GM19238 (cell line): ENCODE measurements at regions not wholly inside any gene's neighbourhood (a gene's known extent, or its start where the extent isn't known, plus 50 kb on each side); places are given as distances from the start of the nearest gene placed in this dataset.

Experiments
- DNase-seq: peaks from one replicate; pipeline ENCODE4 v3.0.0; 2011; ENCODE audit warnings: low spot score; ENCODE audit not compliant: insufficient read length

DNA sequence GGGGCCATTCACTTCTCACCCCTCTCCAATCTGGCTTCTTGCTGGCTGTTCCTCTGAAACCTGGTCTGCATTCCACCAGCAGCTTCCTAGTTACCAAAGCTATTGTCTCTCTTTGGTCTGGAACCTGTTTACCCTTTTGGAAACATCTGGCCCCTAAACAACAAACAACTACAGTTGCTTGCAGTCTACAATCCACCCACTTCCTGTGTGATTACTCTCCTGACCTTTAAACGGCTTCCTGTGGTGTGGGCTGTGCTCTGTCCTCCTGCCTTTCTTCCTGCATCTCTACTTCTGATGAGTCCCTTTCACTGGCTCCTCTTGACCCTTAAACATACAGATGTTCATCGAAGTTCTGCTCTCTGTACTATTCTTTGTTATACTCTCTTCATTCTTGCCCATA lies 303.8 kb downstream of the TDRD15 start:
- DNase-seq, result no peak

- DNase-seq, result no peak
These were observed 305.0 kb downstream of the TDRD15 start for GRCh38 chr2:21428754-21429153.

GRCh38 chr2:21429747-21430146 lies 306.0 kb downstream of the TDRD15 start:
- no peak for DNase-seq

DNA sequence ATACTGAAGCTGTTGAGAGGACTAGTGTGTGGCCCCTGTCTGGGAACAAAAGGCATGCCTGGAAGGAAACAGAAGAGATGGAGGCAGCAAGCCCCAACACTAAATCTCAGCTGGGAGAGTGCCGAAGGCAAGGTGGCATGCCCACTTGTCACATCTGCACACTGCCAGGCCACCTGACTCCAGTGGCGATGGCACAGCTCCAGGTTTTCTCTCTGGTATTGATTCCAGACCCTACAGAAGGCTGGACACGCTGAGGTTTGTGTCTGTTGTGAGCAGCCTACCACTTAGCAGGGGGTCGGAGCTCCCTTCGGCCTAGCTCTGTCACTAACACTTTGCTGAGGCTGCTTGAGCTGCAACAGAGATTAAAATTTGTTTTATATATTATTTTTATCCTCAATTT lies 307.3 kb downstream of the TDRD15 start:
- no peak for DNase-seq

GRCh38 chr2:21438949-21439348 lies 315.2 kb downstream of the TDRD15 start:
- no peak for DNase-seq

GRCh38 chr2:21441442-21441841 lies 317.7 kb downstream of the TDRD15 start:
- DNase-seq, result no peak

DNA sequence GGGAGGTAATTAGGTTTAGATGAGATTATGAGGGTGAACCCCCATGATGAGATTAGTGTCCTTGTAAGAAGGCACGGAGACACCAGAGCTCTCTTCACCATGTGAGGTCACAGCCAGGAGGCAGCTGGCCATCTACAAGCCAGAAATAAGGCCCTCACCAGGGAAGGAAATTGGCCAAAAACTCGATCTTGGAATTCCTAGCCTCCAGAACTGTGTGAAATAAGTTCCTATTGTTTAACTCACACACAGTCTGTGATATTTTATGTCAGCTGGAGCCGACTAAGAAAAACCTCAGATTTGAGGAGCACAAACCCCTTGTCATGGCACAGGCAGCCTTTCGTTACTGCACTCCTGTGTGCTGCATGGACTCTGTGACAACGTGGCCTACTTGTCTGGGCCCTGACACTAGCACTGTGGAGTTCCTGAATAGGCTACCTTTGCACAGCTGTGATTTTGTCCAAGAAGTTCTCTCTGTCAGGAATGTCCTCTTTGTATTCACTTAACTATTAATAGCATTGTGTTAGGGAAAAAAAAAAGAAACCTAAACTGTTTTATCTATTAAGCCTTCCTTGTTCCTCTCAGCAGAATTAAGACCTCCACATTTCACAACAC lies 319.8 kb downstream of the TDRD15 start:
- DNase-seq, result no peak

GRCh38 chr2:21449881-21450280 lies 326.1 kb downstream of the TDRD15 start:
- DNase-seq, result no peak

DNA sequence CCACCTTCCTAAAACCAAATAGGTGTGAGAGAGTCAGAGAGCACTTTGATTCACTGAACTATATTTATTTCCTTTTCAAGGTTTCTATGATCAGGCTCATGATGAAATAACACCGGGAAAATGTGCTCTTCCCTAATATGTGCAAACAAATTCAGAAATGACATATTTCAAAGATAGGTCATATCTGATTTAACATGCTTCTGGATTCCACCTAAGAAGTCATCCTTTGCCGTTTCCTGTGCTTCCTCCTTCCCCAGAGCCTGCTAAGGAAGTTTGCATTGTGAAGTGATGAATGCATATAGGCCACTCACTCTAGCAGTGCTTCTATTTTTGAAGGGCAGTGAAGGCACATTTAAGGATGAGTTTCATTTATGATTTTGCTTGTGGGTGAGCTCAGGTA lies 327.6 kb downstream of the TDRD15 start:
- DNase-seq, result no peak

DNA sequence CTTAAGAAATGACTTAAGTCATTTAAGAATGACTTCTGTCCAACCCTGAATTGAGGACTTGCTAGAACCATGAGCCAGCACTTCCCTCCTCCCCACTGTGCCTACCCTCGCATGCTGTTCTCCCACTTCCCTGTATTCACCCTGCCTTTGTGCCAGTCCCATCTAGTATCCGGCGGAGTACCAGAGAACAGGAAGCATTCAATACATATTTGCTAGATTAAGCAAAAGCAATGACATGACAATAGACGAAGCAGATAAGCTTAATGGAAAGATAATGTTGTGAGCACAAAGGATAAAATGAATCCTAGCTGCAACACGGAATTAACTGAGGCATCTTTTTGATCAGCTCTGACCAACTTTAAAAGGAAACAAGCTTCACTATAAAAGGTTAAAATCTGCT lies 328.5 kb downstream of the TDRD15 start:
- DNase-seq, result no peak

- DNase-seq, result no peak
These were observed 328.9 kb downstream of the TDRD15 start for GRCh38 chr2:21452678-21453077.

- DNase-seq, result no peak
These were observed 330.1 kb downstream of the TDRD15 start for GRCh38 chr2:21453723-21454450.

- DNase-seq, result no peak
These were observed 331.1 kb downstream of the TDRD15 start for GRCh38 chr2:21454839-21455238.

DNA sequence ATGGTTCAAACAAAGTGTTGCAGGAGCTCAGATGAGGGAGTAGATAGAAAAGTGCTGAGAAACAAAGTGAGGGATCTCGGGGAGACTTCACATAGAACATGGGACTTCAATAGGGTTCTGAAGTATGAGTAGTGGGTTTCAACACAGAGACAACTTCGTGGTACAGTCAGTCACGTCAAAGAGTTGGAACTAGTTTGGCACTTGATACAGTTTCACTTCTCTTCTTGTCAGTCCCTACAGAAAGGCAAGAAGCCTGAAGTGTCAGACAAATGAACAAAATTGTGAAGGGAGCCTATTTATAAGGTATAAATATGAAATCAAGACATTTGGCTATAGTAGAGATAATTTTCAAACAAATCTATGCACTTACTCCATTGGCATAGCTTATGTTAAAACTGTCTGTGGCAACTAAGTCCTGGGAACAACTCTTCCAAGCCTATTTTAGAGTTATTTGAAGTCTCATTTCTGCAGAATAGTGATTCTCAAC lies 338.0 kb downstream of the TDRD15 start:
- DNase-seq, result no peak

- DNase-seq, result no peak
These were observed 342.7 kb downstream of the TDRD15 start for GRCh38 chr2:21466341-21466927.

DNA sequence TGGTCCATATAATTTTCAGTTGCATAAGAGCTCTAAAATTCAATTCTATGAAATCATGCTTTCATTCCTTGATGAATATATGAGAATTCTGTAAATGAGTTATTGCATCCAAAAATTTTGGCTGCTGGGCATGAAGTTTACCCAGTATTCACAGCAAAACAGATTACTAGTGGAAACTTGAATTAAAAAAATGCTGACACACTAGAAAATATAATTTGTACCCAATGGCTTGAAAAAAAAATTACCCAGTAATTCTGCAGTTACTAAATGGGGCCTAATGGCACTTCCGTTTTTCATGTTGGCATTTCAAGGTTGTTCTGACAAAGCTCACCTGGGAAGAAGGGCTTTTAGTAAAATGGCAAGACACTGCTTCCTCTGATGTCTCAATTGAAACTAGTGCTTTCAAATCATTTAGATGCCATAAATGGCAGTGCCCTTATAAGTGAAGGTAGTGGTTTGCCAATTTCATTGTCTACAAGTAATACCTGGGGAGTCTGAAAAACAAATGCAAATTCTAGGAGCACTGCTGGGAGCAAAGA lies 343.6 kb downstream of the TDRD15 start:
- DNase-seq, result no peak

- no peak for DNase-seq
These were observed 344.1 kb downstream of the TDRD15 start for GRCh38 chr2:21467910-21468309.

DNA sequence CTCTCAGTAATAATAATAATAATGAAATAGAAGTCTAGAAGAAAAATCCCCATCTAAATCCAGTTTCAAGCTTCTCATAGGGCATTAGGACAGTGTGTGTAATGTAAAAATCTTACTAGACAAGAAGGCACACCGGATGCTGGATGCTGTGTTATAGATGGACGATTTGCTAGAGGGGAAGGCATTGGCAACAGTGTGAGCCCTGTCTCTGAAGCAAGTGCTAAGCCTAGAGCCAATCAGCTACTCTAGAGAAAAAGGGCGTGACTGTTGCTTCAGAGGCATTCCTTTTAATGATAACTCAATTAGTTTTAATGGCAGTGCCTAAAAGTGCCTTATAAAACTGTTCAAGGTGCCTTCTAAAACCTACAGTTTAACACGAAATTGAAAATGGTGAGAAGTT lies 344.9 kb downstream of the TDRD15 start:
- no peak for DNase-seq

- no peak for DNase-seq
These were observed 345.4 kb downstream of the TDRD15 start for GRCh38 chr2:21469158-21469557.

- DNase-seq, result no peak
These were observed 345.8 kb downstream of the TDRD15 start for GRCh38 chr2:21469564-21469963.

- DNase-seq, result no peak
These were observed 356.4 kb downstream of the TDRD15 start for GRCh38 chr2:21480162-21480561.

DNA sequence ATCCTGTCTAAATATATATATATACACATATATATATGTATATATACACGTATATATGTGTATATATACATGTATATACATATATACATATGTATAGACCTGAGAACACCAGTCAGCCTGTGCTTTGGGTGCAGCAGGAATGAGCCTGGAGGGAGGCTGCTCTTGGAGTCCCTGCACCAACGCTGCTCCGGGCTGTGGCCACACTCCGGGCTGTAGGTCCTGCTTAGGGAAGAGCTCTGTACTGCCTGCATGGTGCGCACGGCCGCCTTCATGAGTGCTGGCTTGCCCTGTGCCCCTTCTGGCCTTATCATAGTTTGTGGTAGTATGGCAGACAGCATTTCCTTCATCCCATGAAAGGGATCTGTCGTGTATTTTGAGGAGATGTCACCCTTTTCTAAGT lies 360.9 kb downstream of the TDRD15 start:
- DNase-seq, result no peak

DNA sequence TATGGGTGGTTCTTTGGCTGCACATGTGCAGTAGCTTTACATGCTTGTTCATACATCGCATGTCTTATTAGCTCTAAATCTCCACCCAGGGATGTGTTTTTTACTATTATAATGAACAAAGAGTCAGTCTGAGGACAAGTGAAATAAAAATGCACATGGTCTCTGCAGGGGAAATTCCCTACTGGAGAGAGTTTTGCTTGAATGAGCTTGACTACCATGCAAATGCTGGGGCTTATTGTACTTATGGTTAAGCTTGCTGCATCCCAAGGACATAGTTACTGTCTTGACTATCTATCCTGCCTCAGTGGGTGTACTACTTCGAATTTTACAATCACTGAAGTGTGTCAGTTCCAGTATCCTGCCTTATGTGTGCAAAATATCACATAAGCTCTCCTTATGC lies 362.7 kb downstream of the TDRD15 start:
- DNase-seq, result no peak
